AG09309 (cell line): ENCODE measurements at regions not wholly inside any gene's neighbourhood (a gene's known extent, or its start where the extent isn't known, plus 50 kb on each side); places are given as distances from the start of the nearest gene placed in this dataset.

Experiments
- DNase-seq: peaks from one replicate; pipeline ENCODE4 v3.0.0-alpha.2; 2010; ENCODE audit warnings: low read depth
- H3K4me3 ChIP-seq: 2 replicates; pipeline ENCODE4 v1.5.1; 2011; ENCODE audit warnings: mild to moderate bottlenecking, low read depth, low read length, moderate library complexity; ENCODE audit not compliant: control insufficient read depth
- TF ChIP-seq, protein P1 (sequence below): IDR thresholded peaks from 2 replicates; pipeline ENCODE4 v1.5.1; 2011; ENCODE audit warnings: mild to moderate bottlenecking, low read depth, low read length, inconsistent platforms; ENCODE audit not compliant: insufficient read depth, control insufficient read depth; ENCODE audit errors: missing control alignments

DNA sequence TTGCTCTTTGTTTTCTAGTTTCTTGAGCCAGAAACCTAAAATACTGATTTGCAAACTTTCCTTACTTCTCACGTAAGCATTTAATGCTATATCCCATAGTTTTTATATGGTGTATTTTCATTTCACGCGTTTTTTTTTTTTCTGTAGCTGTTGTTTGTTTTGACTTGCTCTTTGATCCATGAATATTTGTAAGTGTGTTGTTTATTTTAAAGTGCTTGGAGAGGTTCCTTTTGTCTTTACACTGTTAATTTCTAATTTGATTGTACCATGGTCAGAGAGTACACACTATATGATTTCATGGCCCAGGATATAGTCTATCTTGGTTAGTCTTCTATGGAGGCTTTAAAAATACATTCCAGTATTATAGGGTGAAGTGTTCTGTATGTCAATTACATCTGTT, 84.8 kb upstream of the RNF217 start:
- TF ChIP-seq, protein P1, sequence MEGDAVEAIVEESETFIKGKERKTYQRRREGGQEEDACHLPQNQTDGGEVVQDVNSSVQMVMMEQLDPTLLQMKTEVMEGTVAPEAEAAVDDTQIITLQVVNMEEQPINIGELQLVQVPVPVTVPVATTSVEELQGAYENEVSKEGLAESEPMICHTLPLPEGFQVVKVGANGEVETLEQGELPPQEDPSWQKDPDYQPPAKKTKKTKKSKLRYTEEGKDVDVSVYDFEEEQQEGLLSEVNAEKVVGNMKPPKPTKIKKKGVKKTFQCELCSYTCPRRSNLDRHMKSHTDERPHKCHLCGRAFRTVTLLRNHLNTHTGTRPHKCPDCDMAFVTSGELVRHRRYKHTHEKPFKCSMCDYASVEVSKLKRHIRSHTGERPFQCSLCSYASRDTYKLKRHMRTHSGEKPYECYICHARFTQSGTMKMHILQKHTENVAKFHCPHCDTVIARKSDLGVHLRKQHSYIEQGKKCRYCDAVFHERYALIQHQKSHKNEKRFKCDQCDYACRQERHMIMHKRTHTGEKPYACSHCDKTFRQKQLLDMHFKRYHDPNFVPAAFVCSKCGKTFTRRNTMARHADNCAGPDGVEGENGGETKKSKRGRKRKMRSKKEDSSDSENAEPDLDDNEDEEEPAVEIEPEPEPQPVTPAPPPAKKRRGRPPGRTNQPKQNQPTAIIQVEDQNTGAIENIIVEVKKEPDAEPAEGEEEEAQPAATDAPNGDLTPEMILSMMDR, result no peak
- H3K4me3 ChIP-seq, result no peak overlapping the region
- no peak for DNase-seq

DNA sequence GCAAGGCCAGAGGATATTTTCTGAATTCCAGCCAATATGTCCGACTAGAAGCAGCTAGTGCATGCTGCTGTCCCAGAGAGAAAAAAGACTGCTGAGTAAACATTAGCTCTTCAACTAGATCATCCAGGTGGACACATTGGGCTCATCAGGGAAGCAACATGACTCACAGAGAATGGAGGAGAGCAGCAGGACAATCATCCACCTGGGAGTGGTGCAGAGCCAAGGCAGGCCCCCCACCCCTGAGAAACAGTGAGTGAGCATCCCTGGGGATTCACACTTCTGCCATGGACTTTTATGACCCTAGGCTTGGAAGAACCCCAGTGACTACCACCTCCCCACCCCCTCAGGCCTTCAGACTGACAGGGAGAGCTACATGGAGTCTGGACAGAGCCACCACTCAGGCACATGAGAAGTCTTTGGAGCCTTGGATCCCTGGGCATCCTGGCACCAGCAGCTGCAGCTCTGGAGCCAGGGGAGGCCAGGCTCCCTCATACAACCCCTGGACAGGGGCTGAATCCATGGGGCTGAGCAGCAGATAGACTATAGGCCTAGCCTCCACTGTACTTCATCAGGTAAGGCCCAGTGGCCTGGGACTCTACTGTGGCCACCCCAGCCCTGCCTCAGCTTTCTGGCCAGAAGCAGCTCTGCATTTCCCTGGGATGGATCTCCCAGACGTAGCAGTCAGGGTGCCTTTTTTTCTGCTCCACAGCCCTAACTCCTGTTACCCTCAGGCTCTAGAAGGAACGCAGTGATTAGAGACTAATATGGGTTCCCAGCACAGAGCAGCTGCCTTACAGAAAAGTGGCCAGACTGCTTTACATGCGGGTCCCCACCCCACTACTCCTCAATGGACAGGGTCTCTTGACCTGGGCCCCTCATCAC, 82.9 kb upstream of the RNF217 start:
- no peak for DNase-seq
- TF ChIP-seq, protein P1, result no peak
- H3K4me3 ChIP-seq, result no peak overlapping the region

DNA sequence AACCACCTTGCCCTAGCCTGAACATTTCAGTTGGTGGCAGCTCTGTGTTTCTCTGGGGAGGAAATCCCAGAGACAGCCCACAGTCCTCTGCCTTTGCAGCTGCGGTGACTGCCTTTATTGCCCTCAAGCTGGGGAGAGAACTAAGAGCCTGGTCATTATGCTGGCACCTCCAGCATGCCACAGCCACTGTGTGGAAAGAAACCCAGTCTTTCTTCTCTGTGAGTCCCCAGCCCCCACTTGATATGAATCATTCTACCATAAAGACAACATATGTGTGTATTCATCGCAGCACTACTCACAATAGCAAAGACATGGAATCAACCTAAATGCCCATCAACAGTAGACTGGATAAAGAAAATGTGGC, 82.3 kb upstream of the RNF217 start:
- no peak overlapping the region for H3K4me3 ChIP-seq
- TF ChIP-seq, protein P1, result no peak

DNA sequence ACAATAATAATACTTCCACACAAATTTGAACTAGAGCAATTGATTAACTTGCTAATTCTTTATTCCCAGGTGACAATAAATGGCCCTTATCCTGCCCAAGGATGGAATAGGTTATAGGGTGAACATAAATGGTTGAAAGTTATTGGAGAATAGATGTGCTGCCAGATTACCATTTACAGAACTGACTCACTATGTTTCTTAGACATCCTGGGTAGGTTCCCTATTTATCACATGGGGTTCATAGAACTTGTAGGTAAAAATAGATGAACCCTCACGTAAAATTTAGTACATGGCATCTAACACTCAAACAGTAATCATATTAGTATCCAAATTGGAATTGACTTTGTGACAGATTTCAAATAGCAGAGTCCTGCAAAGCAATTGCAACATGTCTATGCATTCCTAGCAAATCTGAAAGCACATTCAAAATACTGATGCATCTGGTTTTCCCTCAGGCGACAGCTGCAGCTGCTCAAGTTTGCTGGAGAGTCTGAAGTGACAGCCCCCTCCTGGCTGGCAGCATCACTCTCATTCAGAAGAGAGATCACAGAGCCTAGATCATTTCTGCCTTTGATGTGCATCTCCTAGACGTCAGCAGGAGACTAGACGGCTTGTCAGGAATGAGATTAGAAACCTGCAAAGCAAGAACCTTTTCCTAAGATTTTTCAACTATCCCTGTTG, 80.2 kb upstream of the RNF217 start:
- TF ChIP-seq, protein P1, result no peak
- DNase-seq, result no peak
- no peak overlapping the region for H3K4me3 ChIP-seq

More for the DNA sequence above, 82.3 kb upstream of the RNF217 start:
- no peak for DNase-seq

DNA sequence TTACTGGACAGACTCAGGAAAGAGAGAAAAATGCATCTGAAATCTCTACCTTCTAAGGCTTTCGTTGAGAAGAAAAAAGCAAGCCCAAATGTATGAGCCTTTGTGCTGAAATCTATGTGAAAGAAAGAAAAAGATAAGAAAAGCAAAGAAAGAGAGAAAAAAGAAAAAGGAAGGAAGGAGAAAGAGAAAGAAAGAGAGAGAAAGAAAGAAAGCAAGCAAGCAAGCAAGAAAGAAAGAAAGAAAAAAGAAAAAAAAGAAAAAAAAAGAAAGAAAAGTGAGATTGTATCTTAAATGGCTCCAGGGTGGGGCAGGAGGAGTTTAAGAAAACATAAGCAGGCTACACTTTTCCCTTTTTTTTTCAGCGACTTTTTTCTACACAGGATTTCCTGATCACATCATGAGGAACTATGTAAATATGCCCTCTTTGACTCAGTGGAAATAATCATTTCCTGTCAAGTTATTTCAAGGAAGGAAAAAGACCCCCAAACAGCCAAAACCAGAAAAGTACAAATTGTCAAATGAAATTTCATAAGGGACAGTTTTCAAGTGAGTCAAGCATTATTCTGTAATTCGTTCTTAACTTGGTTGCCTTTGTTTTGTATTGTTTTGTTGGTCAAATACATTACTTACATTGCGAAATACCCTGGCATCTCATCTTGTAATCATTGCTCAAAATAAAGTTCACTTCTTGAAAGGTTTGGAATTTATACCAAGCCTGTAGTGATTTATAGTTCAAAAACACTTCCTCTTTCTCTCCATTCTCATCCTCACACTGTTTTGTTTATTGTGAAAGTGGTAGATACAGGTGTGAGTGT, 79.5 kb upstream of the RNF217 start:
- H3K4me3 ChIP-seq, result no peak overlapping the region
- DNase-seq, result peak; percentile 43
- TF ChIP-seq, protein P1, result no peak

DNA sequence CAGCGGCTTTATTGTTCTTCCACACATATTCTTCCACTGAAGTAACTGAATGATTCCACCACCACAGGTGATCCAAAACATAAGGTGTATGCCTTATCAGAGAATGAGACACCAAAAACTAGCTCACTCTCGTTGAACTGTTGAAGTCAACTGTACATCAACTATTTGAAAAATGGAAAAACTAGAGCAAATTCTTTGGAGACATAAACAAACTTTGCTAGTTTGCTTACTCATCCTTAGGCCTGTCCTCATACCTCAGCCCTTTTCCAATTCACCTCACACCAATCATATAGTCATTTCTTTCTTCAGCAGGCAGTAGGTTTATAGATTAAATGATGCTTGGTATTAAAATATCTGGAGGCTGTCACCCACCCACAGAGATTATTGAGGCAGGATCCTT, 77.1 kb upstream of the RNF217 start:
- no peak for DNase-seq
- H3K4me3 ChIP-seq, result no peak overlapping the region
- TF ChIP-seq, protein P1, result no peak
